ENCODE measurements at regions not wholly inside any gene's neighbourhood (a gene's known extent, or its start where the extent isn't known, plus 50 kb on each side); places are given as distances from the start of the nearest gene placed in this dataset.
"Not testable (repeated sequence)": the region's sequence is repeated elsewhere in the genome, so short reads cannot be mapped to it uniquely, and the experiment has no call there.

DNA sequence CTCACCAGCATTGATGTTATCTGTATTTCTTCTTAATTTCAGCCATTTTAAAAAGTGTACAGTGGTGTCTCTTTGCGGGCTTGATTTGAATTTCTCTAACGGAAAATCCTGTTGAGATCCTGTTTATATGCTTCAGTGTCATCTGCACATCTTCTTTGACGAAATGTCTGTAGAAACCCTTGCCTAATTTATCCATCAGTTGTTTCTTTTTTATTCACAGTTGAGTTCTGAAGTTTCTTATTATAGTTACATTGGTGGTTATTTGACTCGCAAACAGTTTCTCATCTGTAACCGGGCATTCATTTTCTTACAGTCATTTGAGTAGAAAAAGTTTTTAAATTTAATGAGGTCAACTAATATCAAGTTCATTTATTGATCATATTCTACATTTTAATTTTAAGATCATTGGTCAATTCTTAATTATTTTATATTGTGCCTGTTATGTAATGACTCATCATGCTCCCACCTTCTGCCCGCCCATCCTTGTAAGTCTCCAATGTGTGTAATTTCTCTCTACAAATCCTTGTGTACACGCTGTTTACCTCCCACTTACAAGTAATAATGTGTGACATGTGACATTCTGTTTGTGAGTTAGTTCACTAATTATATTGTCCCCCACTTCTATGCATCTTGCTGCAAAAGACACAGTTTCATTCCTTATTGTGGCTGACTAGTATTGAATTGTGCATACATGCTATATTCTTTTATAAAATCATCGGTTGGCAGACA lies 1242.8 kb downstream of the TMEM121 start:
- not testable (repeated sequence) for DNase-seq (ENCODE audit: low spot score)

DNA sequence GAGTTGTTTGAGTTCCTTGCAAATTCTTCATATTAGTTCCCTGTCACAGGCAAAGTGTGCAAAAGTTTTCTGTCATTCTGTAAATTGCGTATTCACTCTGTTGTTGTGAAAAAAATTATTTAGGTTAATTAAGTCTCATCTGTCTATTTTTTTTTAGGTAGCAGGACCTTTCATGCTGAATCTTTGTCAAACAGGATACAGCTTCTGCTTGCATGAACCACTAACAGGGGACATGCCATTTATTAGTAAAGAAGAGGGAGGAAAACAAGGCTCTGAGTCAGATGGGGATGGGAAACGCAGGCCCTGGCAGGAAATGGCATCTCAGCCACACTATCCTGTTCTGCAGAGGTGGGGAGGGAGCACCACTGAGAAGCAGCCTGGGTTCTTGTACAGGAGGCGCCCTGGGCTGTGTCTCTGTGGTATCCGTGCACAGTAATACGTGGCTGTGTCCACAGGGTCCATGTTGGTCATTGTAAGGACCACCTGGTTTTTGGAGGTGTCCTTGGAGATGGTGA lies 1243.8 kb downstream of the TMEM121 start:
- not testable (repeated sequence) for DNase-seq (ENCODE audit: low spot score)

- DNase-seq (ENCODE audit: low spot score): not testable (repeated sequence)
Observed at GRCh38 chr14:106774889-106775480, 1248.6 kb downstream of the TMEM121 start.

DNA sequence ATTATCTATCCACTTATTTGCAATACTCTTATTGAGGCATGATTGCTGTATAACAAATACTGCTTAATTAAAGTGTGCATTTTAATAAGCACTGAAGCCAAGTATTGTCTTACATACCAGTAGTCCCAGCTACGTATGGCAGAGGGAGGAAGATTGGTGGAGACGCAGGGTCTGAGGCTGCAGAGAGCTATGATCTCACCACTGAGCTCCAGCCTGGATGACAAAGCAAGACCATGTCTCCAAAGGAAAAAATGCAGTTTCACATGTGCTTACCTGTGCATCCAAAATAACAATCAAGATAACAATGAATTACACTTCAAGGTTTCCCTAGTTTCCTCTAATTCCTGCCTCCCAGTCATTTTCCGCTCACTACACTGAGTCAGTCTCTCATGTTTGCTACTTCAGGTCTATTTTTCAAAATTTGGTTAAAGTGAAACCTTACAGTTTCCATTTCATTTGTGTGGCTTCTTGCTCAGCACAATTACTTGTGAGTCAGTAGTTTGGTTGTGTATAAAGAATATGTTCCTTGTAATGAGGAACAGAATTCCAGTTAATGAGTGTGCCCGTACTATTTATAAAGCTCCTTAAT lies 1250.1 kb downstream of the TMEM121 start:
- DNase-seq (ENCODE audit: low spot score): no peak

DNA sequence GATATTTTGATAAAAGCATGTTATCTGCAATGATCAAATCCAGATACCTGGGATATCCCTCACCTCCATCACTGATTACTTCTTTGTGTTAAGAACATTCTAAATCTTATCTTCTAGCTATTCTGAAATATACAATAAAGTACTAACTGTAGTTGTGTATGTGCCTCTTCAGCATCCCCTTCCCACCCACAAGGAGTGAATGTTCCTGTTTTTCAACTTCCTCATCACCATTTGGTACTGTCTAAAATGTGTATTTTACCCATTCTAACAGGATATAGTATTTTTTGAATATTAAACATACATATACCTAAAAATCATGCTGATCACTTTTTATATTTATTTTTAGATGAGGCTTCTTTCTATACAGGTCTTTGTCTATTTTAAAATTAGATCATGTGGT lies 1252.6 kb downstream of the TMEM121 start:
- DNase-seq (ENCODE audit: low spot score): no peak

DNA sequence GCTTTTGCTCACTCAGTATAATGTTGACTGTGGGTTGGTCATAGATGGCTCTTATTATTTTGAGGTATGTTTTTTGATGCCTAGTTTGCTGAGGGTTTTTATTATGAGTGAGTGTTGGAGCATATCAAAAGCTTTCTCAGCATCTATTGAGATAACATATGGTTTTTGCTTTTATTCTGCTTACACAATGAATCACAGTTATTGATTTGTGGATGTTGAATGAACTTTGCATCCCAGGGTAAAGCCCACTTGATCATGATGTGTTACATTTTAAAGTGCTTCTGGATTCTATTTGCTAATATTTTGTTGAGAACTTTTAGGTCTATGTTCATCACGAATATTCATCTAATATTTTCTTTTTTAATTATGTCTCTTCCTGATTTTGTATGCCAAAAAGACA lies 1260.3 kb downstream of the TMEM121 start:
- DNase-seq (ENCODE audit: low spot score): no peak

DNA sequence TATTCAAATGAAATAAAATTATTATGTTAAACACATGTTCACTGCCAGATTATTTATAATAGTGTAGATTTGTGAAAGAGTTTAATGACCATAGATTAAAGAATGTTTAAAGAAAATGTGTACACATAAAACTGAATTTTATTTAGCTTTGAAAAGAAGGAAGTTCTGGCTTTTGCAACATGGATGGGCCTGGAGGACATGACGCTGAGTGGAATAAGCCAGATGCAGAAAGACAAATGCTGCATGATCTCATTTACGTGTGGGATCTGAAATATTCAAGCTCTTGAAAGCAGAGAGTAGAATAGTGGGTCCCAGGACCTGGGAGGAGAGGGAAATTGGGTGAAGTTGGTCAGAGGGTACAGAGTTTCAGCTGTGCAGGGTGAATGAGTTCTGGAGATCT lies 1261.2 kb downstream of the TMEM121 start:
- no peak for DNase-seq (ENCODE audit: low spot score)

DNA sequence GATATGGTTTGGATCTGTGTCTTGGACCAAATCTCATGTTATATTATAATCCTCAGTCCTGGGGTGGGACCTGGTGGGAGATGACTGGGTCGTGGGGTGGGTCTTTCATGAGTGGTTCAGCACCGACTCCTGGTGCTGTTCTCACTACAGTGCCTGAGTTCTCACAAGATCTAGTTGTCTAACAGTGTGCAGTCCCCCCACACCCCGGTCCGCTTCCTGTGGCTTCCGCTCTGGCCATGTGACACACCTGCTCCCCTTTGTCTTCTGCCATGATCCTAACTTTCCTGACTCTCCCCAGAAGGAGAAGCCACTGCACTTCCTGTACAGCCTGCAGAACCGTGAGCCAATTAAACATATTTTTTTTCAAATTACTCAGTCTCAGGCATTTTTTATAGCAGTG lies 1262.2 kb downstream of the TMEM121 start:
- DNase-seq (ENCODE audit: low spot score): no peak

GRCh38 chr14:106789318-106789717 lies 1262.9 kb downstream of the TMEM121 start:
- no peak for DNase-seq (ENCODE audit: low spot score)

- no peak for DNase-seq (ENCODE audit: low spot score)
Observed at GRCh38 chr14:106790189-106791036, 1264.0 kb downstream of the TMEM121 start.

DNA sequence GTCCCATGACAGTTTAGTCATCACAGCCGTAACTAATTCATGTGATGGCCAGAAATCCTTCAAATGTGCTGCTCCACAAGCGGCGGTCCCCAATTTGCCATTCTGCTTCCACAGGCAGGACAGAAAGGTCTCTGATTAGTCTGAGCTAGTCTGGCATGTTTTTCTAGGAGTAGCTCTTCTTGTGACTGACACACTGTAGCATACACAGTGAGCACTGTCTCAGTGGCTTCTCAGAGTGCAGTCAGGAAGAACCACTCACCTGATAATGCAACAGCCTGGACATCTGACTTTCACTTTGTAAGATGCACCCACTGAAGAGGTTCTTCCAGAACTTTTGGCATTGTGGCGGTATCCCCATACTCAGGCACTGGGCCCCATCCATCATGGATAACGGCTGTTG lies 1266.2 kb downstream of the TMEM121 start:
- DNase-seq (ENCODE audit: low spot score): no peak

- not testable (repeated sequence) for DNase-seq (ENCODE audit: low spot score)
Observed at GRCh38 chr14:106798166-106798565, 1271.8 kb downstream of the TMEM121 start.

DNA sequence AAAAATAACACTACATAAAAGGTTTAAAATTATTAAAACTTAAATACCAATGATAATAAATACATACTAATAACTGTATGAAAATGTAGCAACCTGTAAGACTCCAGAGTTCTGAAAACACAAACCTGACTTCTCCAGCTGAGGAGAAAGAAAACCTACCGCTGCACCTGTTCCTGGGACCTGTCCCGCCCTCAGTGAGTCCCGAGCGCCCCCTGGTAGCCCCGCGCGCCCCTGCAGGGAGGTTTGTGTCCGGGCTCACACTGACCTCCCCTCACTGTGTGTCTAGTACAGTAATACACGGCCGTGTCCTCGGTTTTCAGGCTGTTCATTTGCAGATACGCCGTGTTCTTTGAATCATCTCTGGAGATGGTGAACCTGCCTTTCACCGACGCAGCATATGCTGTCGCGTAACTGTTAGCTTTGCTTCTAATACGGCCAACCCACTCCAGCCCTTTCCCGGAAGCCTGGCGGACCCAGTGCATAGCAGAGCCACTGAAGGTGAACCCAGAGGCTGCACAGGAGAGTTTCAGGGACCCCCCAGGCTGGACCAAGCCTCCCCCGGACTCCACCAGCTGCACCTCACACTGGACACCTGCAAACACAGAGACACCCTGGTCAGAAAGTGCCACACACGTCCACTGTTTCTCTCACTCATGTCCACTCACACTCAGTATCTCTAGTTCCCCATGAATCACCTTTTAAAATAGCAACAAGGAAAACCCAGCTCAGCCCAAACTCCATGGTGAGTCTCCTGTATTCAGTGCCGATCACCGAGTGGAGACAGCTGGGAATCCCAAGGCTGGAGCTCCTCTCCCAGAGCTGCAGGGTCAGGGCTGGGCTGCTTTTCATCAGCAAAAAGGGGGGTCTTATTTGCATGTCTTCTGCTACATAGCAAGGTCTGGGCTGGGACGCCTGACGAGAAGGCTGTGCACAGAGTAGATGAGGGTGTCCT lies 1276.3 kb downstream of the TMEM121 start:
- no peak for DNase-seq (ENCODE audit: low spot score)

DNA sequence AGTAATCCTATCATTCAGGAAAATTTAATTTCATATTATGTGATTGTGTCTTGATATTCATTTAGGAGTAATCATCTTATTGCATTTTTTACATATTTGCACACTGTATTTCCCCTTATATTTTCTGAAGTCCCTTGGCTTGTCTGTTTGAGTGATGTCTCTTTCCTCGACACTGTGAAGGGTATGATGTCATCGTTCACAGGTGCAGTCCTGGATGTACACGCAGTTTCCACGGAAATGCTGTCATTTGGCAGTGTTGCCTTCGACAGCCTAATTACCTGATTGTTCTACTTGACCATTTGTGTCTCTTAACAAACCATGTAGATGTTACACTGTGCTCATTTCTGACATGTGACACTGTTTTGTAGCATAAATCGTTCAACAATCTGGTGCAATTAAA lies 1277.0 kb downstream of the TMEM121 start:
- no peak for DNase-seq (ENCODE audit: low spot score)

GRCh38 chr14:106807493-106807892 lies 1281.1 kb downstream of the TMEM121 start:
- no peak for DNase-seq (ENCODE audit: low spot score)

GRCh38 chr14:106808458-106808857 lies 1282.1 kb downstream of the TMEM121 start:
- DNase-seq (ENCODE audit: low spot score): no peak

- DNase-seq (ENCODE audit: low spot score): no peak
Observed at GRCh38 chr14:106808907-106809306, 1282.5 kb downstream of the TMEM121 start.

DNA sequence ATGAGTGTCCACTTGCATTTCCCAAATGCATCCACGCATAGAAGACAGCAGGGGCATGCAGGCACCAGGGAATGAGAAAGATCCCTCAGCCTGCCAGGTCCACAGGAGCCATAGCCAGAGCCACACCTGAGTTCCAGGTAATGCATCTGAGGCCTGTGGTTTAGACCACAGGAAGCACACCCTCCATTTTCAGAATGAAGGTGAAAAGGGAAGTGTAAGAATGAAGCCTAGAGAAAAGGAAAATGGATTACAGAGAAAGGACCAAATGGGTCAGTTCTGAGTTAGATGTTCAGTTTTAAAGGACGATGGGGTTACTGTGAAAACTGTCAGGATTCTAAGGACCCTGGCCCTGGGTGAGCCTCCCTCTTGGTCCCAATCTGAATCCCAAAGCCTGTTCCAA lies 1283.2 kb downstream of the TMEM121 start:
- DNase-seq (ENCODE audit: low spot score): no peak

GRCh38 chr14:106810168-106810567 lies 1283.8 kb downstream of the TMEM121 start:
- not testable (repeated sequence) for DNase-seq (ENCODE audit: low spot score)

DNA sequence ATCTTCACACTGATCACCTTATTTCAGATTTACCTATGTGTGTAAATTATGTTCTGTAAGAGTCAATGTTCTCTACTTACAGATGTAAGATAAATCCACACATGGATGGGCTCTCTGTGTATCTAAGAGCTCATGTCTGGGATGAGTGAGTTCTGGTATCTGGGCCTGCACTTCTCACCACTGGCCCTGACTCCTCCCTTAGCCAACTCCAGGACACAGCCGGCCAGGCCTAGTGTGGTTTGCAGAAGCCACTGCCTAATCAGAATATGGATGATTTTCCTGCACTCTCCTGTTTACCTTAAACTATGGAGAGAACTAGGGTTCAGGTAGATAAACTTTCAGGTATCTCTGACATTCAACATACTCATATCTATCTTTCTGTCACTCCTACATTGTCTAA lies 1284.8 kb downstream of the TMEM121 start:
- no peak for DNase-seq (ENCODE audit: low spot score)

DNA sequence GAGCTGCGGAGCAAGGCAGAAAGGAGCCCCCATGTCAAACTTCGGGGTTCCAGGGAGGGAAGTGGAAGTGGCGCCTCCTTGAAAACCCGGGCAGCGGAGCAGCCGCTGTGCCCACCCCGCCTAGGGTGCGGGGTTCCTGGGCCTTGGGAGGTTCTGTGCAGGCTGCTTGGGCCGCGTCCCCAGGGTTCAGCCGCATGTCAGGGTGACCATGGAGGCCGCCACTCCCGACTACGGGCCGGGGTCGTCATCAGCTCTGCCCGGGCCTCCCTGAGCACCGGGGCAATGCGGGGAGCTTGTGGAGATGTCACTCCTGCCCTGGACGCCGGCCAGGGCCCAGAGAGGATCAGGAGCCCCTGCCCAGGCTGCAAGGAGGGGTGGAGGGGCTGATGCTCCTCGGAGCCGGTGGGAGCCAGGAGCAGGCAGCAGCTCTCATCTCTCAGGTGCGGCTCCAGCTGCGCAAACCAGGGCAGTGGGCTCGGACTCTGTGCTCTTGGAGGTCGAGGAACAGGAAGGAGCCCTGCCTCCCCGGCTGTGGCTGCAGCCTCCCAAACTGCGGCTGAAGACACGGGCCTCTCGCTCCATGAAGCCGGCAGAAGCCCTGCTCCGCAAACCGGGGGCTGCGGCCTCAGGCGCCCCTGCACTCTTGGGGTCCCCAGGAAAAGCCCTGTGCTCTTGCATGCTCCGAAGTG lies 1286.5 kb downstream of the TMEM121 start:
- DNase-seq (ENCODE audit: low spot score): no peak
